ENCODE measurements at regions not wholly inside any gene's neighbourhood (a gene's known extent, or its start where the extent isn't known, plus 50 kb on each side); places are given as distances from the start of the nearest gene placed in this dataset.

DNA sequence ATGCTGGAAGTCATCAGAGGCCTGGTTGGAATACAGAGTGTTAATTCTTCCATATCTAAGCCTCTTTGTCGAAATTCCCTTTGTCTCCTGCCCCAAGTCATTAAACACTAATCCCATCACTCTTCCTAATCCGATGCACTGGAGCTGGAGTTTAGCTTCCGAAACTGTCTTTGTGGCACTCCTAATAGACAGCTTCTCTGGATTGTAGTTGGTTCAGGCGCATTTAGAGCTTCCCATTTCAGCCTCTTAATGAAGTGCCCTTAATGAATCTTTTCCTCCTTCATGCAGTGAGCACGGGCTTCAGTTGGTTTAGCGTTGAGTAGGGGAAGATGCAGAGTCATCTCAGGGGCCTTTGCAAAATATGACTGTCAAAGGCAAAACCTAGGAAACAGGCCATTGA, 72.2 kb upstream of the MEIS1 start:
- TF ChIP-seq, protein P1, sequence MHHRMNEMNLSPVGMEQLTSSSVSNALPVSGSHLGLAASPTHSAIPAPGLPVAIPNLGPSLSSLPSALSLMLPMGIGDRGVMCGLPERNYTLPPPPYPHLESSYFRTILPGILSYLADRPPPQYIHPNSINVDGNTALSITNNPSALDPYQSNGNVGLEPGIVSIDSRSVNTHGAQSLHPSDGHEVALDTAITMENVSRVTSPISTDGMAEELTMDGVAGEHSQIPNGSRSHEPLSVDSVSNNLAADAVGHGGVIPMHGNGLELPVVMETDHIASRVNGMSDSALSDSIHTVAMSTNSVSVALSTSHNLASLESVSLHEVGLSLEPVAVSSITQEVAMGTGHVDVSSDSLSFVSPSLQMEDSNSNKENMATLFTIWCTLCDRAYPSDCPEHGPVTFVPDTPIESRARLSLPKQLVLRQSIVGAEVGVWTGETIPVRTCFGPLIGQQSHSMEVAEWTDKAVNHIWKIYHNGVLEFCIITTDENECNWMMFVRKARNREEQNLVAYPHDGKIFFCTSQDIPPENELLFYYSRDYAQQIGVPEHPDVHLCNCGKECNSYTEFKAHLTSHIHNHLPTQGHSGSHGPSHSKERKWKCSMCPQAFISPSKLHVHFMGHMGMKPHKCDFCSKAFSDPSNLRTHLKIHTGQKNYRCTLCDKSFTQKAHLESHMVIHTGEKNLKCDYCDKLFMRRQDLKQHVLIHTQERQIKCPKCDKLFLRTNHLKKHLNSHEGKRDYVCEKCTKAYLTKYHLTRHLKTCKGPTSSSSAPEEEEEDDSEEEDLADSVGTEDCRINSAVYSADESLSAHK (CRISPR knock-in tag; IDR thresholded peaks at IDR 0.05; ENCODE audit: borderline replicate concordance), result no peak
- TF ChIP-seq, protein P2, sequence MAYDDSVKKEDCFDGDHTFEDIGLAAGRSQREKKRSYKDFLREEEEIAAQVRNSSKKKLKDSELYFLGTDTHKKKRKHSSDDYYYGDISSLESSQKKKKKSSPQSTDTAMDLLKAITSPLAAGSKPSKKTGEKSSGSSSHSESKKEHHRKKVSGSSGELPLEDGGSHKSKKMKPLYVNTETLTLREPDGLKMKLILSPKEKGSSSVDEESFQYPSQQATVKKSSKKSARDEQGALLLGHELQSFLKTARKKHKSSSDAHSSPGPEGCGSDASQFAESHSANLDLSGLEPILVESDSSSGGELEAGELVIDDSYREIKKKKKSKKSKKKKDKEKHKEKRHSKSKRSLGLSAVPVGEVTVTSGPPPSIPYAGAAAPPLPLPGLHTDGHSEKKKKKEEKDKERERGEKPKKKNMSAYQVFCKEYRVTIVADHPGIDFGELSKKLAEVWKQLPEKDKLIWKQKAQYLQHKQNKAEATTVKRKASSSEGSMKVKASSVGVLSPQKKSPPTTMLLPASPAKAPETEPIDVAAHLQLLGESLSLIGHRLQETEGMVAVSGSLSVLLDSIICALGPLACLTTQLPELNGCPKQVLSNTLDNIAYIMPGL (CRISPR knock-in tag; IDR thresholded peaks at IDR 0.05; ENCODE audit: borderline replicate concordance in 1 of 2, low read depth in 1 of 2), result no peak
